HEK293 (cell line): ENCODE measurements at regions not wholly inside any gene's neighbourhood (a gene's known extent, or its start where the extent isn't known, plus 50 kb on each side); places are given as distances from the start of the nearest gene placed in this dataset.

ENCODE experiments used
- CTCF ChIA-PET: fragments of 350-600 bp; formaldehyde crosslinking; extraction: SDS; loops from one replicate; lab custom pipeline; 2021; ENCODE audit warnings: antibody characterized with exemption; lab: Yijun Ruan, JAX
- POLR2A ChIA-PET: fragments of 300-600 bp; formaldehyde crosslinking; extraction: SDS; loops from one replicate; lab custom pipeline; 2020; ENCODE audit warnings: antibody characterized with exemption, inconsistent platforms; lab: Yijun Ruan, JAX
- H3K27ac ChIP-seq: fragments of 200-500 bp; sonication (Bioruptor generic); 2 replicates; pipeline ENCODE4 v1.5.1; 2014; ENCODE audit warnings: low read depth, low read length, control low read depth, inconsistent platforms; ENCODE audit errors: extremely low read depth
- H3K36me3 ChIP-seq, 2 experiments: fragments of 200-500 bp in 1 of 2; sonication (Bioruptor generic) in 1 of 2; 1 replicate in 1 of 2; 2 replicates in 1 of 2; pipeline ENCODE4 v1.5.1; 2014 to 2017; ENCODE audit warnings: inconsistent platforms in 2 of 2, low read length in 2 of 2; ENCODE audit not compliant: control insufficient read depth in 2 of 2, insufficient read depth in 1 of 2
- H3K4me1 ChIP-seq: fragments of 200-500 bp; sonication (Bioruptor generic); 2 replicates; pipeline ENCODE4 v1.5.1; 2014; ENCODE audit warnings: mild to moderate bottlenecking, low read length, inconsistent platforms; ENCODE audit not compliant: control insufficient read depth, insufficient read depth
- H3K4me3 ChIP-seq: 2 replicates; pipeline ENCODE4 v1.5.1; 2011; ENCODE audit warnings: low read depth, mild to moderate bottlenecking, control low read depth, low read length, moderate library complexity
- H3K9me3 ChIP-seq: fragments of 200-500 bp; sonication (Bioruptor generic); 2 replicates; pipeline ENCODE4 v1.5.1; 2014; ENCODE audit warnings: low read depth, low read length, inconsistent platforms; ENCODE audit not compliant: control insufficient read depth, insufficient read depth
- BCL6B ChIP-seq: fragments of 450-650 bp; formaldehyde crosslinking; IDR thresholded peaks from 2 replicates; pipeline ENCODE4 v1.5.1; 2017; ENCODE audit warnings: missing biosample characterization, missing genetic modification characterization
- EGR2 ChIP-seq: fragments of 450-650 bp; formaldehyde crosslinking; IDR thresholded peaks from 2 replicates; pipeline ENCODE4 v1.5.1; 2016; ENCODE audit warnings: low read depth, missing biosample characterization, missing genetic modification characterization
- GFI1B ChIP-seq: fragments of 450-650 bp; formaldehyde crosslinking; IDR thresholded peaks from 2 replicates; pipeline ENCODE4 v1.5.1; 2016; ENCODE audit warnings: missing biosample characterization, missing genetic modification characterization
- KLF1 ChIP-seq: fragments of 450-650 bp; formaldehyde crosslinking; IDR thresholded peaks from 2 replicates; pipeline ENCODE4 v1.5.1; 2016; ENCODE audit warnings: missing biosample characterization, missing genetic modification characterization
- MEIS1 ChIP-seq: sonication (generic); formaldehyde crosslinking; IDR thresholded peaks from 2 replicates; pipeline ENCODE4 v1.8.1; 2022; ENCODE audit warnings: missing genetic modification reagents, mild to moderate bottlenecking, borderline replicate concordance
- PRDM1 ChIP-seq: fragments of 450-650 bp; formaldehyde crosslinking; IDR thresholded peaks from 2 replicates; pipeline ENCODE4; 2016; ENCODE audit warnings: missing biosample characterization, missing genetic modification characterization
- RBAK ChIP-seq: fragments of 450-650 bp; formaldehyde crosslinking; IDR thresholded peaks from 2 replicates; pipeline ENCODE4 v1.5.1; 2016; ENCODE audit warnings: missing biosample characterization, missing genetic modification characterization
- SCRT2 ChIP-seq: fragments of 450-650 bp; formaldehyde crosslinking; IDR thresholded peaks from 2 replicates; pipeline ENCODE4 v1.5.1; 2016; ENCODE audit warnings: missing biosample characterization, missing genetic modification characterization
- WT1 ChIP-seq: fragments of 450-650 bp; formaldehyde crosslinking; IDR thresholded peaks from 2 replicates; pipeline ENCODE4 v1.5.1; 2016; ENCODE audit warnings: missing biosample characterization, missing genetic modification characterization
- YY1 ChIP-seq: fragments of 450-650 bp; formaldehyde crosslinking; IDR thresholded peaks from 2 replicates; pipeline ENCODE4 v1.5.1; 2018; ENCODE audit warnings: missing biosample characterization, missing genetic modification characterization
- ZBTB10 ChIP-seq: fragments of 450-650 bp; formaldehyde crosslinking; IDR thresholded peaks from 2 replicates; pipeline ENCODE4 v1.5.1; 2016; ENCODE audit warnings: missing biosample characterization, missing genetic modification characterization
- ZBTB26 ChIP-seq: fragments of 450-650 bp; formaldehyde crosslinking; optimal IDR thresholded peaks from 2 replicates; pipeline ENCODE3; 2016; ENCODE audit warnings: missing biosample characterization, mild to moderate bottlenecking, missing genetic modification characterization
- ZBTB44 ChIP-seq: fragments of 450-650 bp; IDR thresholded peaks from 2 replicates; pipeline ENCODE4 v1.5.1; 2018; ENCODE audit warnings: missing biosample characterization, mild to moderate bottlenecking, missing genetic modification characterization
- ZBTB7A ChIP-seq: fragments of 450-650 bp; formaldehyde crosslinking; IDR thresholded peaks from 2 replicates; pipeline ENCODE4 v1.5.1; 2016; ENCODE audit warnings: low read depth, missing biosample characterization, missing genetic modification characterization
- ZFP3 ChIP-seq: fragments of 450-650 bp; formaldehyde crosslinking; IDR thresholded peaks from 2 replicates; pipeline ENCODE4 v1.5.1; 2016; ENCODE audit warnings: low read depth, missing biosample characterization, missing genetic modification characterization
- ZFP37 ChIP-seq: fragments of 450-650 bp; formaldehyde crosslinking; IDR thresholded peaks from 2 replicates; pipeline ENCODE4 v1.5.1; 2016; ENCODE audit warnings: missing biosample characterization, missing genetic modification characterization
- ZIC2 ChIP-seq: fragments of 450-650 bp; formaldehyde crosslinking; IDR thresholded peaks from 2 replicates; pipeline ENCODE4 v1.5.1; 2016; ENCODE audit warnings: missing biosample characterization, missing genetic modification characterization
- ZNF132 ChIP-seq: fragments of 450-650 bp; formaldehyde crosslinking; IDR thresholded peaks from 2 replicates; pipeline ENCODE4 v1.5.1; 2017; ENCODE audit warnings: missing biosample characterization, missing genetic modification characterization, borderline replicate concordance
- ZNF146 ChIP-seq: fragments of 450-650 bp; formaldehyde crosslinking; IDR thresholded peaks from 2 replicates; pipeline ENCODE4 v1.5.1; 2016; ENCODE audit warnings: missing biosample characterization, missing genetic modification characterization
- ZNF157 ChIP-seq: fragments of 450-650 bp; formaldehyde crosslinking; IDR thresholded peaks from 2 replicates; pipeline ENCODE4 v1.5.1; 2016; ENCODE audit warnings: missing biosample characterization, missing genetic modification characterization
- ZNF2 ChIP-seq: fragments of 450-650 bp; formaldehyde crosslinking; IDR thresholded peaks from 2 replicates; pipeline ENCODE4 v1.5.1; 2016; ENCODE audit warnings: missing biosample characterization, missing genetic modification characterization
- ZNF239 ChIP-seq: fragments of 450-650 bp; formaldehyde crosslinking; IDR thresholded peaks from 2 replicates; pipeline ENCODE4 v1.5.1; 2016; ENCODE audit warnings: missing biosample characterization, missing genetic modification characterization
- ZNF558 ChIP-seq: fragments of 450-650 bp; formaldehyde crosslinking; IDR thresholded peaks from 2 replicates; pipeline ENCODE4 v1.5.1; 2016; ENCODE audit warnings: missing biosample characterization, missing genetic modification characterization
- ZNF560 ChIP-seq: fragments of 450-650 bp; formaldehyde crosslinking; IDR thresholded peaks from 2 replicates; pipeline ENCODE4 v1.5.1; 2017; ENCODE audit warnings: missing biosample characterization, missing genetic modification characterization, borderline replicate concordance
- ZNF561 ChIP-seq: fragments of 450-650 bp; IDR thresholded peaks from 2 replicates; pipeline ENCODE4 v1.5.1; 2018; ENCODE audit warnings: missing biosample characterization, missing genetic modification characterization, borderline replicate concordance
- ZNF585B ChIP-seq: fragments of 450-650 bp; formaldehyde crosslinking; IDR thresholded peaks from 2 replicates; pipeline ENCODE4 v1.5.1; 2016; ENCODE audit warnings: missing biosample characterization, missing genetic modification characterization
- ZNF623 ChIP-seq: fragments of 450-650 bp; formaldehyde crosslinking; IDR thresholded peaks from 2 replicates; pipeline ENCODE4 v1.5.1; 2016; ENCODE audit warnings: missing biosample characterization, missing genetic modification characterization
- ZNF626 ChIP-seq: fragments of 450-650 bp; sonication (Bioruptor Pico); formaldehyde crosslinking; IDR thresholded peaks from 2 replicates; pipeline ENCODE4 v1.5.1; 2018; ENCODE audit warnings: missing biosample characterization, missing genetic modification characterization, inconsistent platforms
- ZNF654 ChIP-seq: fragments of 450-650 bp; formaldehyde crosslinking; IDR thresholded peaks from 2 replicates; pipeline ENCODE4 v1.5.1; 2016; ENCODE audit warnings: low read depth, missing biosample characterization, missing genetic modification characterization
- ZNF677 ChIP-seq: fragments of 450-650 bp; IDR thresholded peaks from 2 replicates; pipeline ENCODE4 v1.5.0; 2018; ENCODE audit warnings: missing biosample characterization, mild to moderate bottlenecking, missing genetic modification characterization, moderate library complexity
- ZNF76 ChIP-seq: fragments of 450-650 bp; formaldehyde crosslinking; IDR thresholded peaks from 2 replicates; pipeline ENCODE4; 2016; ENCODE audit warnings: low read depth, missing biosample characterization, missing genetic modification characterization, borderline replicate concordance
- ZSCAN30 ChIP-seq: fragments of 450-650 bp; IDR thresholded peaks from 2 replicates; pipeline ENCODE4 v1.5.1; 2018; ENCODE audit warnings: missing biosample characterization, mild to moderate bottlenecking, missing genetic modification characterization, moderate library complexity

- Histone ChIP-seq H3K4me3 (no peak overlapping the region), H3K36me3 (no peaks in the 10 kb centered on the region), H3K4me1 (no peaks in the 10 kb centered on the region), H3K27ac (no peak overlapping the region), H3K9me3 (no peaks in the 10 kb centered on the region)
- ChIA-PET CTCF (no interaction called here), POLR2A (no interaction called here)
- TF ChIP-seq ZIC2 (no peak), ZNF677 (no peak), EGR2 (tag by site-specific recombination) (no peak), ZNF239 (no peak), ZNF585B (tag by site-specific recombination) (no peak), RBAK (tag by site-specific recombination) (no peak), ZBTB7A (tag by site-specific recombination) (no peak), ZSCAN30 (tag by site-specific recombination) (no peak), ZNF132 (tag by site-specific recombination) (no peak), ZFP3 (no peak), KLF1 (no peak), PRDM1 (no peak), ZNF623 (tag by site-specific recombination) (no peak), SCRT2 (no peak), ZNF654 (tag by site-specific recombination) (no peak)
Measured at GRCh38 chr3:147941969-147942368, 532.8 kb downstream of the ZIC1 start.

GRCh38 chr3:147943265-147943945, 534.2 kb downstream of the ZIC1 start:
- Histone ChIP-seq H3K36me3 (no peaks in the 10 kb centered on the region), H3K4me3 (no peak overlapping the region), H3K4me1 (no peaks in the 10 kb centered on the region), H3K27ac (no peak overlapping the region), H3K9me3 (no peaks in the 10 kb centered on the region)
- ChIA-PET POLR2A (no interaction called here), CTCF (interaction anchor here (0.7 kb wide), 1 partner anchor 347 kb away, joined by 3 read pairs; no protein-coding TSS in a partner anchor)
- TF ChIP-seq ZNF2 (tag by site-specific recombination) = no peak
- TF ChIP-seq ZNF157 = no peak
- no peak for TF ChIP-seq GFI1B (tag by site-specific recombination)
- no peak for TF ChIP-seq YY1 (tag by site-specific recombination)
- TF ChIP-seq ZBTB26 (tag by site-specific recombination) = no peak
- no peak for TF ChIP-seq ZFP37 (tag by site-specific recombination)
- TF ChIP-seq ZNF146 (tag by site-specific recombination) = no peak
- no peak for TF ChIP-seq ZNF558 (tag by site-specific recombination)
- no peak for TF ChIP-seq ZNF677
- no peak for TF ChIP-seq RBAK (tag by site-specific recombination)
- no peak for TF ChIP-seq ZBTB10 (tag by site-specific recombination)
- TF ChIP-seq MEIS1 (CRISPR knock-in tag) = no peak
- no peak for TF ChIP-seq ZNF626
- TF ChIP-seq ZNF560 (tag by site-specific recombination) = no peak
- no peak for TF ChIP-seq ZNF561 (tag by site-specific recombination)
- no peak for TF ChIP-seq ZNF76 (tag by site-specific recombination)
- TF ChIP-seq BCL6B (tag by site-specific recombination) = no peak
- no peak for TF ChIP-seq WT1 (tag by site-specific recombination)
- no peak for TF ChIP-seq ZBTB44 (tag by site-specific recombination)
- TF ChIP-seq, all 188 proteins: peak for 0
